Panc1 (cell line): ENCODE measurements at regions not wholly inside any gene's neighbourhood (a gene's known extent, or its start where the extent isn't known, plus 50 kb on each side); places are given as distances from the start of the nearest gene placed in this dataset.

Experiments used
- ATAC-seq: fragments of 200-7000 bp; cut with Tn5 transposase; 2 replicates; pipeline ENCODE4 v1.9.1; 2020; ENCODE audit warnings: mild to moderate bottlenecking, moderate library complexity
- BruUV-seq: library from RNA; stranded (reverse); fragments of 400-500 nt; replicated peaks from 2 replicates; lab custom pipeline; 2021; lab: Mats Ljungman, UMichigan
- CTCF ChIA-PET: fragments of 300-600 bp; sonication (Branson Sonifier 250); formaldehyde crosslinking; loops from one replicate; lab custom pipeline; 2022; ENCODE audit warnings: antibody characterized with exemption; lab: Charles Lee
- POLR2A ChIA-PET: fragments of 300-600 bp; sonication (Branson Sonifier 250); formaldehyde crosslinking; loops from one replicate; lab custom pipeline; 2022; ENCODE audit warnings: antibody characterized with exemption; lab: Charles Lee
- DNase-seq: peaks from one replicate; pipeline ENCODE4 v3.0.0-alpha.2; 2010; ENCODE audit warnings: low read depth, low spot score
- H3K27ac ChIP-seq: 2 replicates; pipeline ENCODE4 v1.5.1; 2011; ENCODE audit warnings: mild to moderate bottlenecking, low read length, inconsistent platforms
- H3K27me3 ChIP-seq: fragments of 200-500 bp; sonication (Bioruptor generic); 2 replicates; pipeline ENCODE4 v1.6.0; 2014; ENCODE audit warnings: low read length, inconsistent platforms; ENCODE audit not compliant: control insufficient read depth, insufficient read depth
- H3K36me3 ChIP-seq: fragments of 200-500 bp; sonication (Bioruptor generic); 2 replicates; pipeline ENCODE4 v1.5.1; 2014; ENCODE audit warnings: inconsistent platforms, mild to moderate bottlenecking, low read length, moderate library complexity; ENCODE audit not compliant: control insufficient read depth, insufficient read depth
- H3K4me1 ChIP-seq: 2 replicates; pipeline ENCODE4 v1.5.1; 2011; ENCODE audit warnings: inconsistent platforms, mild to moderate bottlenecking, low read length, moderate library complexity; ENCODE audit not compliant: control insufficient read depth, insufficient read depth
- H3K4me3 ChIP-seq, 2 experiments: 2 replicates each; pipeline ENCODE4 v1.5.1; 2011 to 2012; ENCODE audit warnings: low read depth in 2 of 2, low read length in 2 of 2, mild to moderate bottlenecking in 2 of 2, inconsistent platforms in 1 of 2, moderate library complexity in 1 of 2
- H3K9me3 ChIP-seq: fragments of 200-500 bp; sonication (Bioruptor generic); 2 replicates; pipeline ENCODE4 v1.5.1; 2014; ENCODE audit warnings: low read depth, mild to moderate bottlenecking, inconsistent platforms, low read length, moderate library complexity; ENCODE audit not compliant: control insufficient read depth, insufficient read depth
- CTCF ChIP-seq: fragments of 450-650 bp; IDR thresholded peaks from 2 replicates; pipeline ENCODE4 v1.5.1; 2017; ENCODE audit warnings: mild to moderate bottlenecking
- POLR2AphosphoS5 ChIP-seq: IDR thresholded peaks from 2 replicates; pipeline ENCODE4 v1.6.1; 2012; ENCODE audit warnings: mild to moderate bottlenecking, low read depth, low read length, moderate library complexity
- REST ChIP-seq, 2 experiments: IDR thresholded peaks; 2 replicates each; pipeline ENCODE4 v1.6.1; 2011 to 2012; ENCODE audit warnings: low read depth in 2 of 2, control low read depth in 1 of 2, low read length in 1 of 2, mild to moderate bottlenecking in 1 of 2, moderate library complexity in 1 of 2; ENCODE audit not compliant: insufficient read depth in 1 of 2
- SIN3A ChIP-seq: IDR thresholded peaks from 2 replicates; pipeline ENCODE4 v1.6.1; 2012; ENCODE audit warnings: low read depth, mild to moderate bottlenecking, low read length, moderate library complexity, borderline replicate concordance; ENCODE audit not compliant: insufficient read depth
- TCF7L2 ChIP-seq: IDR thresholded peaks from 2 replicates; pipeline ENCODE4 v1.6.1; 2011; ENCODE audit warnings: mild to moderate bottlenecking, low read depth, low read length, inconsistent platforms
- in situ Hi-C: cut with HindIII; loops from 2 replicates; pipeline ENCODE4 v1.10.0; 2016; ENCODE audit warnings: low sequenced_read_pairs, low pct_unique_long_range_greater_than_20kb
- intact Hi-C: fragments of 100-400 bp; cut with micrococcal nuclease; formaldehyde crosslinking; loops from one replicate; pipeline ENCODE4 v1.10.0; 2022; ENCODE audit not compliant: unreplicated experiment

- BruUV-seq = no TSS peak
- CTCF ChIA-PET = no interaction called here
- DNase-seq = no peak
- Histone ChIP-seq H3K27me3 (no peaks in the 10 kb centered on the region), H3K4me1 (no peaks in the 10 kb centered on the region), H3K27ac (no peak overlapping the region), H3K4me3 (no peak overlapping the region), H3K36me3 (no peaks in the 10 kb centered on the region), H3K9me3 (no peaks in the 10 kb centered on the region)
- in situ Hi-C loops (no loop called here), intact Hi-C loops (no loop called here)
- no peak for TF ChIP-seq CTCF
- no peak for TF ChIP-seq TCF7L2
- no peak for ATAC-seq
- POLR2A ChIA-PET = no interaction called here
These were observed 303.1 kb downstream of the CTH start for GRCh38 chr1:70714149-70714548.

- ChIA-PET POLR2A (no interaction called here), CTCF (no interaction called here)
- H3K27me3 ChIP-seq = no peaks in the 10 kb centered on the region
- DNase-seq = no peak
- no TSS peak for BruUV-seq
- H3K27ac ChIP-seq = no peak overlapping the region
- H3K36me3 ChIP-seq = no peaks in the 10 kb centered on the region
- no peak for ATAC-seq
- H3K4me1 ChIP-seq = no peaks in the 10 kb centered on the region
- in situ Hi-C loops = no loop called here
- TF ChIP-seq SIN3A (no peak), POLR2AphosphoS5 (no peak), CTCF (no peak), TCF7L2 (no peak), REST (IDR thresholded peaks at IDR 0.05; ENCODE audit: insufficient read depth in 1 of 2, low read depth in 2 of 2, low read length in 1 of 2) (no peak)
- intact Hi-C loops = no loop called here
- H3K9me3 ChIP-seq = no peaks in the 10 kb centered on the region
- H3K4me3 ChIP-seq = no peak overlapping the region
These were observed 306.1 kb downstream of the CTH start for GRCh38 chr1:70717211-70717610.

- DNase-seq (no peak), ATAC-seq (no peak)
- Histone ChIP-seq H3K4me3 (no peak overlapping the region), H3K27me3 (no peaks in the 10 kb centered on the region), H3K27ac (no peak overlapping the region), H3K9me3 (no peaks in the 10 kb centered on the region), H3K4me1 (no peaks in the 10 kb centered on the region), H3K36me3 (no peaks in the 10 kb centered on the region)
- no TSS peak for BruUV-seq
- ChIA-PET CTCF (no interaction called here), POLR2A (no interaction called here)
- TF ChIP-seq CTCF (no peak), SIN3A (no peak), TCF7L2 (no peak), REST (IDR thresholded peaks at IDR 0.05; ENCODE audit: insufficient read depth in 1 of 2, low read depth in 2 of 2, low read length in 1 of 2) (no peak), POLR2AphosphoS5 (no peak)
- intact Hi-C loops (no loop called here), in situ Hi-C loops (no loop called here)
These were observed 306.6 kb downstream of the CTH start for GRCh38 chr1:70717656-70718055.
